SK-N-SH (cell line): ENCODE measurements at regions not wholly inside any gene's neighbourhood (a gene's known extent, or its start where the extent isn't known, plus 50 kb on each side); places are given as distances from the start of the nearest gene placed in this dataset.

Experiments used
- CTCF ChIA-PET: fragments of 300-600, 350-600 bp; formaldehyde crosslinking; extraction: SDS; loops from one replicate; lab custom pipeline; 2021; lab: Yijun Ruan, JAX
- POLR2A ChIA-PET: fragments of 350-600 bp; sonication (Branson Sonifier 250); formaldehyde crosslinking; extraction: SDS; loops from one replicate; lab custom pipeline; 2020; ENCODE audit warnings: antibody characterized with exemption, inconsistent platforms; lab: Yijun Ruan, JAX
- DNase-seq: peaks from one replicate; pipeline ENCODE4 v3.0.0; 2012
- H2AFZ ChIP-seq: fragments of 200-600 bp; sonication (generic); 2 replicates; pipeline ENCODE4 v1.8.1; 2016; ENCODE audit warnings: antibody characterized with exemption, mild to moderate bottlenecking, low read depth
- H3F3A ChIP-seq: fragments of 200-600 bp; sonication (generic); replicated peaks from 2 replicates; pipeline ENCODE3; 2016; ENCODE audit warnings: antibody characterized with exemption, mild to moderate bottlenecking; ENCODE audit not compliant: insufficient read depth
- H3K27ac ChIP-seq, 2 experiments: fragments of 200-500 bp in 1 of 2; fragments of 200-600 bp in 1 of 2; sonication (Bioruptor generic) in 1 of 2; sonication (generic), shearing (Covaris generic) in 1 of 2; 2 replicates each; pipeline versions ENCODE4 v1.5.1 to v1.6.1; 2014 to 2016; ENCODE audit warnings: low read depth in 2 of 2, inconsistent platforms in 1 of 2, low read length in 1 of 2, mild to moderate bottlenecking in 1 of 2, mixed read lengths in 1 of 2
- H3K27me3 ChIP-seq: fragments of 200-600 bp; sonication (generic), shearing (Covaris generic); 2 replicates; pipeline ENCODE4 v1.6.1; 2016; ENCODE audit warnings: mixed run types; ENCODE audit not compliant: insufficient read depth
- H3K36me3 ChIP-seq, 2 experiments: fragments of 200-500 bp in 1 of 2; fragments of 200-600 bp in 1 of 2; sonication (Bioruptor generic) in 1 of 2; sonication (generic) in 1 of 2; replicated peaks in 1 of 2; 2 replicates each; pipeline versions ENCODE3 to v1.5.1; 2014 to 2016; ENCODE audit warnings: low read length in 1 of 2, mild to moderate bottlenecking in 1 of 2; ENCODE audit not compliant: insufficient read depth in 2 of 2, control insufficient read depth in 1 of 2
- H3K4me1 ChIP-seq, 2 experiments: fragments of 200-500 bp in 1 of 2; fragments of 200-600 bp in 1 of 2; sonication (Bioruptor generic) in 1 of 2; sonication (generic), shearing (Covaris generic) in 1 of 2; 2 replicates each; pipeline versions ENCODE4 v1.5.1 to v1.6.1; 2014 to 2016; ENCODE audit warnings: low read depth in 1 of 2, low read length in 1 of 2, mixed run types in 1 of 2; ENCODE audit not compliant: insufficient read depth in 2 of 2, control insufficient read depth in 1 of 2
- H3K4me2 ChIP-seq: fragments of 200-600 bp; sonication (generic), shearing (Covaris generic); 2 replicates; pipeline ENCODE4 v1.6.1; 2017; ENCODE audit warnings: mixed run types
- H3K4me3 ChIP-seq, 2 experiments: fragments of 200-500 bp in 1 of 2; fragments of 200-600 bp in 1 of 2; sonication (Bioruptor generic) in 1 of 2; sonication (generic), shearing (Covaris generic) in 1 of 2; 2 replicates each; pipeline versions ENCODE4 v1.5.1 to v1.8.1; 2014 to 2016; ENCODE audit warnings: low read depth in 2 of 2, inconsistent platforms in 1 of 2, low read length in 1 of 2, mild to moderate bottlenecking in 1 of 2, mixed read lengths in 1 of 2, moderate library complexity in 1 of 2
- H3K79me2 ChIP-seq: fragments of 200-600 bp; sonication (generic); 2 replicates; pipeline ENCODE4 v1.8.1; 2017; ENCODE audit warnings: mild to moderate bottlenecking; ENCODE audit not compliant: insufficient read depth
- H3K9ac ChIP-seq: fragments of 200-600 bp; sonication (generic); 2 replicates; pipeline ENCODE4 v1.6.1; 2017; ENCODE audit warnings: mixed run types
- H3K9me2 ChIP-seq: fragments of 200-600 bp; sonication (generic); 2 replicates; pipeline ENCODE4 v1.6.1; 2017; ENCODE audit warnings: mixed run types
- H3K9me3 ChIP-seq: fragments of 200-600 bp; sonication (generic); 2 replicates; pipeline ENCODE4 v1.6.1; 2017; ENCODE audit warnings: mixed run types, mild to moderate bottlenecking, moderate library complexity
- H4K20me1 ChIP-seq: fragments of 200-600 bp; sonication (generic); 2 replicates; pipeline ENCODE4 v1.6.1; 2017; ENCODE audit warnings: mild to moderate bottlenecking, mixed run types; ENCODE audit not compliant: insufficient read depth
- CHD2 ChIP-seq: fragments of 150-350 bp; IDR thresholded peaks from 2 replicates; pipeline ENCODE4 v1.6.1; 2018; ENCODE audit warnings: low read length; ENCODE audit not compliant: partially characterized antibody
- ELF1 ChIP-seq: IDR thresholded peaks from 2 replicates; pipeline ENCODE4 v1.4.0; 2012
- EP300 ChIP-seq, 2 experiments: IDR thresholded peaks; 2 replicates each; pipeline versions ENCODE4 v1.4.0 to v1.6.1; 2012; ENCODE audit warnings: borderline replicate concordance in 1 of 2, low read depth in 1 of 2, low read length in 1 of 2
- EZH2phosphoT487 ChIP-seq: fragments of 200-600 bp; sonication (generic); IDR thresholded peaks from 2 replicates; pipeline ENCODE4 v1.6.1; 2017; ENCODE audit warnings: low read depth, mixed run types, mild to moderate bottlenecking, antibody characterized with exemption, moderate library complexity, borderline replicate concordance
- FOSL2 ChIP-seq: IDR thresholded peaks from 2 replicates; pipeline ENCODE4 v1.4.0; 2012; ENCODE audit warnings: low read depth, mild to moderate bottlenecking, moderate library complexity, borderline replicate concordance
- FOXJ3 ChIP-seq: sonication (generic); formaldehyde crosslinking; IDR thresholded peaks from 2 replicates; pipeline ENCODE4 v1.5.1; 2020; ENCODE audit warnings: mild to moderate bottlenecking, missing genetic modification reagents
- GABPA ChIP-seq: IDR thresholded peaks from 2 replicates; pipeline ENCODE4 v1.4.0; 2012; ENCODE audit warnings: low read depth, mild to moderate bottlenecking
- GATA2 ChIP-seq: sonication (generic); formaldehyde crosslinking; IDR thresholded peaks from 2 replicates; pipeline ENCODE4 v1.5.0; 2020; ENCODE audit warnings: mild to moderate bottlenecking, missing genetic modification reagents
- MEF2A ChIP-seq: IDR thresholded peaks from 2 replicates; pipeline ENCODE4 v1.4.0; 2012; ENCODE audit warnings: low read depth, borderline replicate concordance
- RCOR1 ChIP-seq: fragments of 150-350 bp; IDR thresholded peaks from 2 replicates; pipeline ENCODE4 v1.6.1; 2017; ENCODE audit warnings: antibody characterized with exemption, low read length
- REST ChIP-seq: IDR thresholded peaks from 2 replicates; pipeline ENCODE4 v1.6.1; 2012; ENCODE audit warnings: mild to moderate bottlenecking, low read depth, low read length, moderate library complexity
- RFX5 ChIP-seq: IDR thresholded peaks from 2 replicates; pipeline ENCODE4 v1.6.1; 2012; ENCODE audit warnings: mild to moderate bottlenecking, improper control_type of control experiment, low read length
- SMC3 ChIP-seq: IDR thresholded peaks from 2 replicates; pipeline ENCODE4 v1.6.1; 2012; ENCODE audit warnings: low read depth, low read length, improper control_type of control experiment
- TCF12 ChIP-seq: IDR thresholded peaks from 2 replicates; pipeline ENCODE4 v1.4.0; 2012
- TEAD4 ChIP-seq: IDR thresholded peaks from 2 replicates; pipeline ENCODE4 v1.4.0; 2012; ENCODE audit warnings: mild to moderate bottlenecking, borderline replicate concordance; ENCODE audit not compliant: insufficient read depth
- USF2 ChIP-seq: fragments of 150-350 bp; IDR thresholded peaks from 2 replicates; pipeline ENCODE4 v1.6.1; 2017; ENCODE audit warnings: antibody characterized with exemption, low read length, low read depth, borderline replicate concordance
- WGBS: methylation state at CpG from one replicate; pipeline ENCODE4 v1.1.6; 2017; ENCODE audit warnings: low lambda C conversion rate; 5-methylcytosine and 5-hydroxymethylcytosine counted together
- TF ChIP-seq, protein P1 (sequence below): IDR thresholded peaks from 2 replicates; pipeline ENCODE4 v1.4.0; 2012; ENCODE audit warnings: low read depth
- TF ChIP-seq, protein P2 (sequence below): fragments of 150-350 bp; IDR thresholded peaks from 2 replicates; pipeline ENCODE4 v1.6.1; 2016; ENCODE audit warnings: mild to moderate bottlenecking, low read depth, low read length

- Histone ChIP-seq H4K20me1 (no peaks in the 10 kb centered on the region), H3K79me2 (no peaks in the 10 kb centered on the region), H3F3A (peaks cover 3% of the 10 kb centered on the region), H3K4me2 (no peak overlapping the region), H3K27ac (no peak overlapping the region), H2AFZ (no peak overlapping the region), H3K9me3 (no peaks in the 10 kb centered on the region), H3K27me3 (no peaks in the 10 kb centered on the region), H3K4me1 (peaks cover 0 to 6% of the 10 kb centered on the region in 2 experiments; a peak in 1 of 4 replicates), H3K4me3 (no peak overlapping the region), H3K9ac (no peak overlapping the region), H3K36me3 (no peaks in the 10 kb centered on the region), H3K9me2 (no peaks in the 10 kb centered on the region)
- ChIA-PET CTCF (no interaction called here), POLR2A (no interaction called here)
- 35% methylated on average over 1 of the region's 1 CpG for WGBS
- no peak for DNase-seq
- TF ChIP-seq RCOR1 (no peak), FOXJ3 (no peak), ELF1 (no peak), REST (no peak), EP300 (IDR thresholded peaks at IDR 0.05; ENCODE audit: borderline replicate concordance in 1 of 2, low read depth in 1 of 2, low read length in 1 of 2) (no peak), TCF12 (no peak), RFX5 (no peak), SMC3 (no peak), EZH2phosphoT487 (no peak), CHD2 (no peak), GATA2 (CRISPR knock-in tag) (no peak), GABPA (no peak), USF2 (no peak), TEAD4 (no peak), FOSL2 (no peak), MEF2A (no peak)
- TF ChIP-seq, protein P1, sequence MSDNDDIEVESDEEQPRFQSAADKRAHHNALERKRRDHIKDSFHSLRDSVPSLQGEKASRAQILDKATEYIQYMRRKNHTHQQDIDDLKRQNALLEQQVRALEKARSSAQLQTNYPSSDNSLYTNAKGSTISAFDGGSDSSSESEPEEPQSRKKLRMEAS: no peak
- TF ChIP-seq, protein P2, sequence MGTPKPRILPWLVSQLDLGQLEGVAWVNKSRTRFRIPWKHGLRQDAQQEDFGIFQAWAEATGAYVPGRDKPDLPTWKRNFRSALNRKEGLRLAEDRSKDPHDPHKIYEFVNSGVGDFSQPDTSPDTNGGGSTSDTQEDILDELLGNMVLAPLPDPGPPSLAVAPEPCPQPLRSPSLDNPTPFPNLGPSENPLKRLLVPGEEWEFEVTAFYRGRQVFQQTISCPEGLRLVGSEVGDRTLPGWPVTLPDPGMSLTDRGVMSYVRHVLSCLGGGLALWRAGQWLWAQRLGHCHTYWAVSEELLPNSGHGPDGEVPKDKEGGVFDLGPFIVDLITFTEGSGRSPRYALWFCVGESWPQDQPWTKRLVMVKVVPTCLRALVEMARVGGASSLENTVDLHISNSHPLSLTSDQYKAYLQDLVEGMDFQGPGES: no peak
Measured at GRCh38 chr6:140915103-140915502, 1217.6 kb upstream of the GJE1 start.
